ENCODE measurements at regions not wholly inside any gene's neighbourhood (a gene's known extent, or its start where the extent isn't known, plus 50 kb on each side); places are given as distances from the start of the nearest gene placed in this dataset.

- TF ChIP-seq, protein P1, sequence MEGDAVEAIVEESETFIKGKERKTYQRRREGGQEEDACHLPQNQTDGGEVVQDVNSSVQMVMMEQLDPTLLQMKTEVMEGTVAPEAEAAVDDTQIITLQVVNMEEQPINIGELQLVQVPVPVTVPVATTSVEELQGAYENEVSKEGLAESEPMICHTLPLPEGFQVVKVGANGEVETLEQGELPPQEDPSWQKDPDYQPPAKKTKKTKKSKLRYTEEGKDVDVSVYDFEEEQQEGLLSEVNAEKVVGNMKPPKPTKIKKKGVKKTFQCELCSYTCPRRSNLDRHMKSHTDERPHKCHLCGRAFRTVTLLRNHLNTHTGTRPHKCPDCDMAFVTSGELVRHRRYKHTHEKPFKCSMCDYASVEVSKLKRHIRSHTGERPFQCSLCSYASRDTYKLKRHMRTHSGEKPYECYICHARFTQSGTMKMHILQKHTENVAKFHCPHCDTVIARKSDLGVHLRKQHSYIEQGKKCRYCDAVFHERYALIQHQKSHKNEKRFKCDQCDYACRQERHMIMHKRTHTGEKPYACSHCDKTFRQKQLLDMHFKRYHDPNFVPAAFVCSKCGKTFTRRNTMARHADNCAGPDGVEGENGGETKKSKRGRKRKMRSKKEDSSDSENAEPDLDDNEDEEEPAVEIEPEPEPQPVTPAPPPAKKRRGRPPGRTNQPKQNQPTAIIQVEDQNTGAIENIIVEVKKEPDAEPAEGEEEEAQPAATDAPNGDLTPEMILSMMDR (conservative IDR thresholded peaks at IDR 0.05; ENCODE audit: low read depth, low read length) = no peak
- no peak for TF ChIP-seq EZH2 (IDR thresholded peaks at IDR 0.05; ENCODE audit: borderline replicate concordance, low read depth, low read length, poor library complexity, severe bottlenecking)
Measured at GRCh38 chr7:112896026-112896601, 105.9 kb upstream of the TMEM168 start.

Data from A673 (cell line).